NT2/D1 (cell line): ENCODE measurements at regions not wholly inside any gene's neighbourhood (a gene's known extent, or its start where the extent isn't known, plus 50 kb on each side); places are given as distances from the start of the nearest gene placed in this dataset.

ENCODE experiments used
- SUZ12 ChIP-seq: IDR thresholded peaks from 2 replicates; pipeline ENCODE4 v1.6.1; 2011; ENCODE audit not compliant: insufficient read length, insufficient read depth; ENCODE audit errors: extremely low read depth
- YY1 ChIP-seq: IDR thresholded peaks from 2 replicates; pipeline ENCODE4 v1.6.1; 2011; ENCODE audit not compliant: insufficient read length, insufficient read depth
- ZNF274 ChIP-seq: IDR thresholded peaks from 2 replicates; pipeline ENCODE4 v1.6.1; 2011; ENCODE audit warnings: mild to moderate bottlenecking, low read depth, low read length

- TF ChIP-seq SUZ12 (no peak), YY1 (no peak), ZNF274 (no peak)
Observed at GRCh38 chr12:66033151-66033550, 97.4 kb downstream of the LLPH start.
